ENCODE measurements at regions not wholly inside any gene's neighbourhood (a gene's known extent, or its start where the extent isn't known, plus 50 kb on each side); places are given as distances from the start of the nearest gene placed in this dataset.

GRCh38 chr7:33727315-33727714, 178.0 kb upstream of the BMPER start:
- Histone ChIP-seq H3K9me3 (ENCODE audit: insufficient read depth, low read length, severe bottlenecking) (no peaks in the 10 kb centered on the region), H3K79me2 (ENCODE audit: insufficient read depth, low read length) (no peaks in the 10 kb centered on the region), H3K9ac (ENCODE audit: low read depth, low read length) (no peak overlapping the region), H3K4me3 (ENCODE audit: low read depth in 1 of 2, low read length in 2 of 2) (no peak overlapping the region), H2AFZ (ENCODE audit: low read depth, low read length) (no peak overlapping the region), H3K27me3 (ENCODE audit: insufficient read depth, low read length, poor library complexity) (no peaks in the 10 kb centered on the region), H3K27ac (ENCODE audit: low read length) (no peak overlapping the region), H3K4me1 (ENCODE audit: insufficient read depth, low read length) (no peaks in the 10 kb centered on the region), H4K20me1 (ENCODE audit: insufficient read depth, low read length) (no peaks in the 10 kb centered on the region), H3K4me2 (ENCODE audit: insufficient read depth, low read length) (no peak overlapping the region), H3K36me3 (ENCODE audit: insufficient read depth, low read length) (no peaks in the 10 kb centered on the region)
- DNase-seq (no peak), ATAC-seq (ENCODE audit: insufficient read depth, low read depth) (no peak)
- TF ChIP-seq EZH2 (IDR thresholded peaks at IDR 0.05; ENCODE audit: borderline replicate concordance, low read depth, low read length, severe bottlenecking) (no peak), CTCF (IDR thresholded peaks at IDR 0.05; ENCODE audit: borderline replicate concordance, extremely low read depth, low read length, poor library complexity, severe bottlenecking) (no peak)

- Histone ChIP-seq H4K20me1 (ENCODE audit: insufficient read depth, low read length) (no peaks in the 10 kb centered on the region), H3K27ac (ENCODE audit: low read length) (no peak overlapping the region), H3K4me1 (ENCODE audit: insufficient read depth, low read length) (no peaks in the 10 kb centered on the region), H3K79me2 (ENCODE audit: insufficient read depth, low read length) (no peaks in the 10 kb centered on the region), H3K4me2 (ENCODE audit: insufficient read depth, low read length) (no peak overlapping the region), H3K27me3 (ENCODE audit: insufficient read depth, low read length, poor library complexity) (no peaks in the 10 kb centered on the region), H3K4me3 (ENCODE audit: low read depth in 1 of 2, low read length in 2 of 2) (no peak overlapping the region), H2AFZ (ENCODE audit: low read depth, low read length) (no peak overlapping the region), H3K36me3 (ENCODE audit: insufficient read depth, low read length) (no peaks in the 10 kb centered on the region), H3K9ac (ENCODE audit: low read depth, low read length) (no peak overlapping the region), H3K9me3 (ENCODE audit: insufficient read depth, low read length, severe bottlenecking) (no peaks in the 10 kb centered on the region)
- no peak for DNase-seq
- no peak for ATAC-seq (ENCODE audit: insufficient read depth, low read depth)
- TF ChIP-seq EZH2 (IDR thresholded peaks at IDR 0.05; ENCODE audit: borderline replicate concordance, low read depth, low read length, severe bottlenecking) (no peak), CTCF (IDR thresholded peaks at IDR 0.05; ENCODE audit: borderline replicate concordance, extremely low read depth, low read length, poor library complexity, severe bottlenecking) (no peak)
These were observed 176.3 kb upstream of the BMPER start for GRCh38 chr7:33728873-33729551.

- H3K27ac ChIP-seq (ENCODE audit: low read length): no peak overlapping the region
- H3K4me1 ChIP-seq (ENCODE audit: insufficient read depth, low read length): no peaks in the 10 kb centered on the region
- H3K4me3 ChIP-seq (ENCODE audit: low read depth in 1 of 2, low read length in 2 of 2): no peak overlapping the region
- TF ChIP-seq EZH2 (IDR thresholded peaks at IDR 0.05; ENCODE audit: borderline replicate concordance, low read depth, low read length, severe bottlenecking): no peak
- TF ChIP-seq CTCF (IDR thresholded peaks at IDR 0.05; ENCODE audit: borderline replicate concordance, extremely low read depth, low read length, poor library complexity, severe bottlenecking): no peak
- H3K9me3 ChIP-seq (ENCODE audit: insufficient read depth, low read length, severe bottlenecking): no peaks in the 10 kb centered on the region
- no peaks in the 10 kb centered on the region for H3K79me2 ChIP-seq (ENCODE audit: insufficient read depth, low read length)
- ATAC-seq (ENCODE audit: insufficient read depth, low read depth) (no peak), DNase-seq (no peak)
- H3K27me3 ChIP-seq (ENCODE audit: insufficient read depth, low read length, poor library complexity): no peaks in the 10 kb centered on the region
- no peak overlapping the region for H3K9ac ChIP-seq (ENCODE audit: low read depth, low read length)
- H3K36me3 ChIP-seq (ENCODE audit: insufficient read depth, low read length): no peaks in the 10 kb centered on the region
- H4K20me1 ChIP-seq (ENCODE audit: insufficient read depth, low read length): no peaks in the 10 kb centered on the region
- H3K4me2 ChIP-seq (ENCODE audit: insufficient read depth, low read length): no peak overlapping the region
- H2AFZ ChIP-seq (ENCODE audit: low read depth, low read length): no peak overlapping the region
These were observed 175.6 kb upstream of the BMPER start for GRCh38 chr7:33729726-33730125.
